ENCODE measurements at regions not wholly inside any gene's neighbourhood (a gene's known extent, or its start where the extent isn't known, plus 50 kb on each side); places are given as distances from the start of the nearest gene placed in this dataset.

GRCh38 chr4:62159306-62159705, 959.2 kb downstream of the ADGRL3 start:
- TF ChIP-seq CTCF (conservative IDR thresholded peaks at IDR 0.05; ENCODE audit: low read depth, low read length) (no peak), MAFK (IDR thresholded peaks at IDR 0.05; ENCODE audit: low read depth, low read length) (no peak), POLR2A (IDR thresholded peaks at IDR 0.05; ENCODE audit: low read depth, low read length) (no peak), CEBPB (IDR thresholded peaks at IDR 0.05; ENCODE audit: low read depth, low read length) (no peak), SMC3 (IDR thresholded peaks at IDR 0.05; ENCODE audit: low read depth, low read length) (no peak), USF2 (IDR thresholded peaks at IDR 0.05; ENCODE audit: low read depth, low read length) (no peak)

Measured in IMR-90 (cell line).